Neural crest cell (in vitro differentiated cells): ENCODE measurements at regions not wholly inside any gene's neighbourhood (a gene's known extent, or its start where the extent isn't known, plus 50 kb on each side); places are given as distances from the start of the nearest gene placed in this dataset.

Experiments
- DNase-seq: peaks from one replicate; pipeline ENCODE4 v3.0.0; 2021; ENCODE audit warnings: low read depth, mixed read lengths, low spot score
- H3K27ac Mint-ChIP-seq: one replicate; pipeline ENCODE4 v1.8.0; 2021; ENCODE audit warnings: mild to moderate bottlenecking, mixed read lengths; ENCODE audit not compliant: unreplicated experiment
- H3K27me3 Mint-ChIP-seq: 2 replicates; pipeline ENCODE4 v1.8.0; 2021; ENCODE audit warnings: low read depth, mild to moderate bottlenecking, mixed read lengths
- H3K36me3 Mint-ChIP-seq: 2 replicates; pipeline ENCODE4 v1.8.0; 2021; ENCODE audit warnings: low read depth, mild to moderate bottlenecking, mixed read lengths
- H3K4me1 Mint-ChIP-seq: 2 replicates; pipeline ENCODE4 v1.8.0; 2021; ENCODE audit warnings: mixed read lengths
- H3K4me3 Mint-ChIP-seq: one replicate; pipeline ENCODE4 v1.8.0; 2021; ENCODE audit warnings: mild to moderate bottlenecking, mixed read lengths
- H3K9me3 Mint-ChIP-seq: 2 replicates; pipeline ENCODE4 v1.8.0; 2021; ENCODE audit warnings: mixed read lengths
- TF ChIP-seq, protein P1 (sequence below): fragments of 200-600 bp; sonication (generic); conservative IDR thresholded peaks from 2 replicates; pipeline ENCODE4 v1.5.0; 2021; ENCODE audit warnings: antibody characterized with exemption, mild to moderate bottlenecking

GRCh38 chr18:2417861-2418610 is 153.3 kb downstream of the METTL4 start:
- H3K36me3 Mint-ChIP-seq = no peaks in the 10 kb centered on the region
- no peak overlapping the region for H3K4me3 Mint-ChIP-seq
- TF ChIP-seq, protein P1, sequence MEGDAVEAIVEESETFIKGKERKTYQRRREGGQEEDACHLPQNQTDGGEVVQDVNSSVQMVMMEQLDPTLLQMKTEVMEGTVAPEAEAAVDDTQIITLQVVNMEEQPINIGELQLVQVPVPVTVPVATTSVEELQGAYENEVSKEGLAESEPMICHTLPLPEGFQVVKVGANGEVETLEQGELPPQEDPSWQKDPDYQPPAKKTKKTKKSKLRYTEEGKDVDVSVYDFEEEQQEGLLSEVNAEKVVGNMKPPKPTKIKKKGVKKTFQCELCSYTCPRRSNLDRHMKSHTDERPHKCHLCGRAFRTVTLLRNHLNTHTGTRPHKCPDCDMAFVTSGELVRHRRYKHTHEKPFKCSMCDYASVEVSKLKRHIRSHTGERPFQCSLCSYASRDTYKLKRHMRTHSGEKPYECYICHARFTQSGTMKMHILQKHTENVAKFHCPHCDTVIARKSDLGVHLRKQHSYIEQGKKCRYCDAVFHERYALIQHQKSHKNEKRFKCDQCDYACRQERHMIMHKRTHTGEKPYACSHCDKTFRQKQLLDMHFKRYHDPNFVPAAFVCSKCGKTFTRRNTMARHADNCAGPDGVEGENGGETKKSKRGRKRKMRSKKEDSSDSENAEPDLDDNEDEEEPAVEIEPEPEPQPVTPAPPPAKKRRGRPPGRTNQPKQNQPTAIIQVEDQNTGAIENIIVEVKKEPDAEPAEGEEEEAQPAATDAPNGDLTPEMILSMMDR = no peak
- no peaks in the 10 kb centered on the region for H3K27me3 Mint-ChIP-seq
- H3K27ac Mint-ChIP-seq = no peak overlapping the region
- H3K9me3 Mint-ChIP-seq = peaks cover 3% of the 10 kb centered on the region
- no peak for DNase-seq
- no peaks in the 10 kb centered on the region for H3K4me1 Mint-ChIP-seq

DNA sequence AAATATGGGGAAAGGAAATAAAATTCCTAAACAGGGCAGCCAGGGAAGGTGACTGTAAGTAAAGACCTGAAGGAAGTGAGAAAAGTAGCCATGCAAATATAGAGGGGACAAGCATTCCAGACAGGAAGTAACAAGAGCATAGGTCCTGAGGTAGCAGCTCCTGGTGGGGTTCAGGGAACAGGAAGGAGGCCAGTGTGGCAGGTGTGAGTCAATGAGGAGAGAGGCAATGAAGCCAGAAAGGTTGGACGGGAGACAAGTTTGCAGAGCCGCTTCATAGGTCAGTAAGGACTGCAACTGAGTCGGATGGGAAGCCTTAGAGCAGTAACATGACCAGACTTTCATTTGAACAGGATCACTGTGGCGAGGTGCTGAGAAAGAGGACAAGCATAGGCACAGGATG is 150.9 kb downstream of the METTL4 start:
- Mint-ChIP-seq H3K27ac (no peak overlapping the region), H3K27me3 (no peaks in the 10 kb centered on the region), H3K4me1 (no peaks in the 10 kb centered on the region), H3K36me3 (no peaks in the 10 kb centered on the region), H3K4me3 (no peak overlapping the region), H3K9me3 (peaks cover 3% of the 10 kb centered on the region)
- TF ChIP-seq, protein P1 = no peak
- DNase-seq = no peak

GRCh38 chr18:2423761-2424160 is 147.5 kb downstream of the METTL4 start:
- TF ChIP-seq, protein P1 = no peak
- H3K27me3 Mint-ChIP-seq = no peaks in the 10 kb centered on the region
- H3K9me3 Mint-ChIP-seq = no peaks in the 10 kb centered on the region

GRCh38 chr18:2424420-2424819 is 146.9 kb downstream of the METTL4 start:
- Mint-ChIP-seq H3K9me3 (no peaks in the 10 kb centered on the region), H3K27me3 (no peaks in the 10 kb centered on the region), H3K4me3 (no peak overlapping the region), H3K4me1 (no peaks in the 10 kb centered on the region), H3K27ac (no peak overlapping the region), H3K36me3 (no peaks in the 10 kb centered on the region)
- TF ChIP-seq, protein P1 = no peak
- no peak for DNase-seq

More at GRCh38 chr18:2423761-2424160, 147.5 kb downstream of the METTL4 start:
- Mint-ChIP-seq H3K36me3 (no peaks in the 10 kb centered on the region), H3K4me1 (no peaks in the 10 kb centered on the region), H3K27ac (no peak overlapping the region), H3K4me3 (no peak overlapping the region)
- no peak for DNase-seq

DNA sequence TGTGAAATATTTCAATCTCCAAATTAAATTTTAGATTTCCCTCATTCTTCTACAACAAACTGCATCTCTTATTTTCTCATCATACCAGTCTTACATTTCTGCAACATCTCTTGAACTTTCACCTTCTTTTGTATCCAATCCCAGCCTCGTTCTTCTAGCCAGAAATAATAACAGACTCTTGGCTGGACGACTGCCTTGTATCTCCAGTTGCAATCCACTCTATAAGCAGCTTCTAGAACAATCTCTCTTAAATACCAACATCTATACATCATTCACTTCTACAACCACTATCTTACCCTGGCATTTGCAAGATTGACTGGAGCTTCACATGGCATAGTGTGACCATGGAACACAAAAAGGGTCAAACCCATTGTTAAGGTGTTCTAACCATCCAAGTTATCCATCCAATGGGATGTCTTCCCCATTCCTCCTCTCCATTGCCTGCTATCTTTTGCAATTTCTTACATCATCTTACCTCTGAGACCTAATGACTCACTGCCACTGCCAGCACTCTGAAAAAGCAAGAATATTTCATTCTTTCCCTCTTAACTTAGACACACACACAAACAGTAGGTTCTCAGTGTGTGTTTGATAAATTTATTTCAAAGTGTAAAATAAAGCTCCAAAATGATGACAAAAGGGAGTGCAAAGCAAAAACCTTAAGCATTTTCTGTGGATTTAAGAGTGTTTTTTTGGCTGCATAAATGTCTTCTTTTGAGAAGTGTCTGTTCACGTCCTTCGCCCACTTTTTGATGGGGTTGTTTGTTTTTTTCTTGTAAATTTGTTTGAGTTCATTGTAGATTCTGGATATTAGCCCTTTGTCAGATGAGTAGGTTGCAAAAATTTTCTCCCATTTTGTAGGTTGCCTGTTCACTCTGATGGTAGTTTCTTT is 145.6 kb downstream of the METTL4 start:
- Mint-ChIP-seq H3K9me3 (peaks cover 5% of the 10 kb centered on the region), H3K4me1 (no peaks in the 10 kb centered on the region), H3K27ac (no peak overlapping the region), H3K27me3 (no peaks in the 10 kb centered on the region), H3K4me3 (no peak overlapping the region), H3K36me3 (no peaks in the 10 kb centered on the region)
- TF ChIP-seq, protein P1 = no peak
- DNase-seq = no peak
